SJSA1 (cell line): ENCODE measurements at regions not wholly inside any gene's neighbourhood (a gene's known extent, or its start where the extent isn't known, plus 50 kb on each side); places are given as distances from the start of the nearest gene placed in this dataset.
"Not testable (repeated sequence)": the region's sequence is repeated elsewhere in the genome, so short reads cannot be mapped to it uniquely, and the experiment has no call there.

Experiments
- DNase-seq, 2 experiments: peaks; one replicate each; pipeline ENCODE4 v3.0.0-alpha.2; 2015 to 2020; ENCODE audit warnings: low spot score in 2 of 2, low read depth in 1 of 2
- H3K27ac ChIP-seq: fragments of 250-450 bp; sonication (Bioruptor Pico); 2 replicates; pipeline ENCODE4 v1.5.1; 2020; ENCODE audit warnings: mild to moderate bottlenecking, moderate library complexity
- H3K27me3 ChIP-seq: fragments of 250-450 bp; sonication (Bioruptor Pico); replicated peaks from 2 replicates; pipeline ENCODE4 v1.5.1; 2020; ENCODE audit warnings: mild to moderate bottlenecking, moderate library complexity
- H3K36me3 ChIP-seq: fragments of 250-450 bp; sonication (Bioruptor Pico); 2 replicates; pipeline ENCODE4 v1.5.1; 2020; ENCODE audit warnings: mild to moderate bottlenecking
- H3K4me1 ChIP-seq: fragments of 250-450 bp; sonication (Bioruptor Pico); replicated peaks from 2 replicates; pipeline ENCODE4 v1.6.1; 2021; ENCODE audit warnings: mild to moderate bottlenecking
- H3K4me3 ChIP-seq: fragments of 250-450 bp; sonication (Bioruptor Pico); 2 replicates; pipeline ENCODE4 v1.5.1; 2020; ENCODE audit warnings: mild to moderate bottlenecking
- H3K9me3 ChIP-seq: fragments of 250-450 bp; sonication (Bioruptor Pico); replicated peaks from 2 replicates; pipeline ENCODE4 v1.5.1; 2020; ENCODE audit warnings: mild to moderate bottlenecking

GRCh38 chr4:10388146-10388545, 69.1 kb downstream of the ZNF518B start:
- H3K4me3 ChIP-seq, H3K27ac ChIP-seq, H3K36me3 ChIP-seq, H3K9me3 ChIP-seq, H3K4me1 ChIP-seq, H3K27me3 ChIP-seq, DNase-seq: not testable (repeated sequence)

- no peak overlapping the region for H3K4me3 ChIP-seq
- no peaks in the 10 kb centered on the region for H3K36me3 ChIP-seq
- no peak overlapping the region for H3K27ac ChIP-seq
- no peaks in the 10 kb centered on the region for H3K4me1 ChIP-seq
- no peaks in the 10 kb centered on the region for H3K9me3 ChIP-seq
- no peaks in the 10 kb centered on the region for H3K27me3 ChIP-seq
- DNase-seq: no peak
These were observed 71.2 kb downstream of the ZNF518B start for GRCh38 chr4:10385994-10386394.

- Histone ChIP-seq H3K4me1 (no peaks in the 10 kb centered on the region), H3K27me3 (no peaks in the 10 kb centered on the region), H3K27ac (no peak overlapping the region), H3K4me3 (no peak overlapping the region), H3K36me3 (no peaks in the 10 kb centered on the region), H3K9me3 (no peaks in the 10 kb centered on the region)
- DNase-seq: no peak
These were observed 72.3 kb downstream of the ZNF518B start for GRCh38 chr4:10384974-10385373.

- no peak for DNase-seq
- no peaks in the 10 kb centered on the region for H3K4me1 ChIP-seq
- H3K36me3 ChIP-seq: no peaks in the 10 kb centered on the region
- no peak overlapping the region for H3K27ac ChIP-seq
- H3K27me3 ChIP-seq: no peaks in the 10 kb centered on the region
- H3K4me3 ChIP-seq: no peak overlapping the region
- H3K9me3 ChIP-seq: no peaks in the 10 kb centered on the region
These were observed 73.8 kb downstream of the ZNF518B start for GRCh38 chr4:10383417-10383816.

GRCh38 chr4:10382171-10382570, 75.1 kb downstream of the ZNF518B start:
- not testable (repeated sequence) for DNase-seq, H3K4me3 ChIP-seq, H3K9me3 ChIP-seq, H3K27me3 ChIP-seq, H3K36me3 ChIP-seq, H3K4me1 ChIP-seq, H3K27ac ChIP-seq

- H3K36me3 ChIP-seq: no peaks in the 10 kb centered on the region
- DNase-seq: no peak
- H3K27ac ChIP-seq: no peak overlapping the region
- no peaks in the 10 kb centered on the region for H3K9me3 ChIP-seq
- H3K27me3 ChIP-seq: no peaks in the 10 kb centered on the region
- H3K4me3 ChIP-seq: no peak overlapping the region
- H3K4me1 ChIP-seq: no peaks in the 10 kb centered on the region
These were observed 76.1 kb downstream of the ZNF518B start for GRCh38 chr4:10381146-10381545.

- Histone ChIP-seq H3K27me3 (no peaks in the 10 kb centered on the region), H3K4me1 (no peaks in the 10 kb centered on the region), H3K9me3 (no peaks in the 10 kb centered on the region), H3K36me3 (no peaks in the 10 kb centered on the region), H3K4me3 (no peak overlapping the region), H3K27ac (no peak overlapping the region)
- no peak for DNase-seq
These were observed 76.5 kb downstream of the ZNF518B start for GRCh38 chr4:10380735-10381134.

GRCh38 chr4:10371869-10372471, 85.3 kb downstream of the ZNF518B start:
- no peaks in the 10 kb centered on the region for H3K9me3 ChIP-seq
- no peaks in the 10 kb centered on the region for H3K36me3 ChIP-seq
- no peak overlapping the region for H3K4me3 ChIP-seq
- no peak for DNase-seq
- H3K27me3 ChIP-seq: no peaks in the 10 kb centered on the region
- H3K4me1 ChIP-seq: no peaks in the 10 kb centered on the region
- H3K27ac ChIP-seq: no peak overlapping the region

- Histone ChIP-seq H3K9me3 (no peaks in the 10 kb centered on the region), H3K27me3 (no peaks in the 10 kb centered on the region), H3K36me3 (no peaks in the 10 kb centered on the region), H3K4me3 (no peak overlapping the region), H3K27ac (no peak overlapping the region), H3K4me1 (no peaks in the 10 kb centered on the region)
- DNase-seq: no peak
These were observed 86.1 kb downstream of the ZNF518B start for GRCh38 chr4:10371121-10371520.

GRCh38 chr4:10369517-10369916, 87.7 kb downstream of the ZNF518B start:
- H3K4me3 ChIP-seq: no peak overlapping the region
- H3K36me3 ChIP-seq: no peaks in the 10 kb centered on the region
- H3K27me3 ChIP-seq: no peaks in the 10 kb centered on the region
- H3K27ac ChIP-seq: no peak overlapping the region
- DNase-seq: no peak
- no peaks in the 10 kb centered on the region for H3K4me1 ChIP-seq
- H3K9me3 ChIP-seq: no peaks in the 10 kb centered on the region

GRCh38 chr4:10366628-10367027, 90.6 kb downstream of the ZNF518B start:
- no peak overlapping the region for H3K4me3 ChIP-seq
- H3K9me3 ChIP-seq: no peaks in the 10 kb centered on the region
- no peaks in the 10 kb centered on the region for H3K4me1 ChIP-seq
- H3K36me3 ChIP-seq: no peaks in the 10 kb centered on the region
- H3K27ac ChIP-seq: no peak overlapping the region
- no peaks in the 10 kb centered on the region for H3K27me3 ChIP-seq
- no peak for DNase-seq

GRCh38 chr4:10364194-10364593, 93.0 kb downstream of the ZNF518B start:
- no peak for DNase-seq
- Histone ChIP-seq H3K9me3 (no peaks in the 10 kb centered on the region), H3K27ac (no peak overlapping the region)

GRCh38 chr4:10354746-10355145, 102.5 kb downstream of the ZNF518B start:
- no peak for DNase-seq
- no peaks in the 10 kb centered on the region for H3K27me3 ChIP-seq

More at GRCh38 chr4:10364194-10364593, 93.0 kb downstream of the ZNF518B start:
- H3K27me3 ChIP-seq: no peaks in the 10 kb centered on the region
- H3K4me1 ChIP-seq: no peaks in the 10 kb centered on the region
- no peaks in the 10 kb centered on the region for H3K36me3 ChIP-seq
- no peak overlapping the region for H3K4me3 ChIP-seq

GRCh38 chr4:10354225-10354624, 103.0 kb downstream of the ZNF518B start:
- H3K9me3 ChIP-seq: no peaks in the 10 kb centered on the region
- H3K4me3 ChIP-seq: no peak overlapping the region
- no peak for DNase-seq
- H3K27ac ChIP-seq: no peak overlapping the region
- no peaks in the 10 kb centered on the region for H3K4me1 ChIP-seq
- H3K27me3 ChIP-seq: no peaks in the 10 kb centered on the region
- no peaks in the 10 kb centered on the region for H3K36me3 ChIP-seq

More at GRCh38 chr4:10354746-10355145, 102.5 kb downstream of the ZNF518B start:
- Histone ChIP-seq H3K27ac (no peak overlapping the region), H3K4me1 (no peaks in the 10 kb centered on the region), H3K9me3 (no peaks in the 10 kb centered on the region), H3K36me3 (no peaks in the 10 kb centered on the region), H3K4me3 (no peak overlapping the region)

GRCh38 chr4:10353110-10353509, 104.1 kb downstream of the ZNF518B start:
- H3K9me3 ChIP-seq: no peaks in the 10 kb centered on the region
- no peaks in the 10 kb centered on the region for H3K4me1 ChIP-seq
- no peaks in the 10 kb centered on the region for H3K27me3 ChIP-seq
- H3K4me3 ChIP-seq: no peak overlapping the region
- H3K36me3 ChIP-seq: no peaks in the 10 kb centered on the region
- H3K27ac ChIP-seq: no peak overlapping the region
- no peak for DNase-seq
